Activated CD8-positive, alpha-beta T cell treated with anti-CD3 and anti-CD28 coated beads, Interleukin-2, amount 10 ng/mL, durations not matched to agents 7 days and 5 days (primary cell): ENCODE measurements at regions not wholly inside any gene's neighbourhood (a gene's known extent, or its start where the extent isn't known, plus 50 kb on each side); places are given as distances from the start of the nearest gene placed in this dataset.
"Not testable (repeated sequence)": the region's sequence is repeated elsewhere in the genome, so short reads cannot be mapped to it uniquely, and the experiment has no call there.

Source experiments
- ATAC-seq: fragments of 150-1000 bp; cut with Tn5 transposase; one replicate; pipeline ENCODE4 v1.10.0; 2021; ENCODE audit warnings: moderate library complexity
- CTCF ChIA-PET: fragments of 350-600 bp; sonication (Branson Sonifier 250); formaldehyde crosslinking; loops from one replicate; lab custom pipeline; 2021; ENCODE audit warnings: antibody characterized with exemption; lab: Charles Lee
- POLR2A ChIA-PET: fragments of 350-600 bp; sonication (Branson Sonifier 250); formaldehyde crosslinking; loops from one replicate; lab custom pipeline; 2021; ENCODE audit warnings: antibody characterized with exemption; lab: Charles Lee
- DNase-seq: peaks from one replicate; pipeline ENCODE4 v3.0.0-alpha.2; 2020
- H3K27ac Mint-ChIP-seq: one replicate; pipeline ENCODE4 v1.8.0; 2021; ENCODE audit warnings: mild to moderate bottlenecking, mixed read lengths
- H3K27me3 Mint-ChIP-seq: one replicate; pipeline ENCODE4 v1.8.0; 2021; ENCODE audit warnings: low read depth, mixed read lengths
- H3K36me3 Mint-ChIP-seq: one replicate; pipeline ENCODE4 v1.8.0; 2021; ENCODE audit warnings: low read depth, mixed read lengths
- H3K4me1 Mint-ChIP-seq: one replicate; pipeline ENCODE4 v1.8.0; 2021; ENCODE audit warnings: low read depth, mixed read lengths
- H3K4me3 Mint-ChIP-seq: one replicate; pipeline ENCODE4 v1.8.0; 2021; ENCODE audit warnings: mild to moderate bottlenecking, mixed read lengths
- H3K9me3 Mint-ChIP-seq: one replicate; pipeline ENCODE4 v1.8.0; 2022; ENCODE audit warnings: mixed read lengths; ENCODE audit not compliant: insufficient read depth

DNA sequence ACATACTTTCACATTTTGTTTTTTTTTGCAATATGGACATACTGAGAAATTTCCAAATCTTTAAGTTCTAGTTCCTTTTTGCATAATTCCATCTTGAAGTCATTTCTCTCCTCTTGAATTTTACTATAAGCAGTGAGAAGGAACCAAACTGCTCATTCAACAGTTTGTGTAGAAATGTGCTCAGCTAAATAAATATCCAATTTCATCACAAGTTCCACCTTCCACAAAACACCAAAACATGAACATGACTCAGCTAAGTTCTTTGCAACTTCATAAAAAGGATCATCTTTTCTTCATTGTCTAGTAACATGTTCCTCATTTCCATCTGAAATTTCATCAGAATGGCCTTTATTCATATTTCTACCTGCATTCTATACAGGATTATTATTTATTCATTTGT, 77.3 kb upstream of the FGF13 start:
- POLR2A ChIA-PET = interaction anchor here (0.6 kb wide), 1 partner anchor 447 kb away, joined by 3 read pairs; no protein-coding TSS in a partner anchor
- H3K27me3 Mint-ChIP-seq = no peaks in the 10 kb centered on the region
- CTCF ChIA-PET = no interaction called here

DNA sequence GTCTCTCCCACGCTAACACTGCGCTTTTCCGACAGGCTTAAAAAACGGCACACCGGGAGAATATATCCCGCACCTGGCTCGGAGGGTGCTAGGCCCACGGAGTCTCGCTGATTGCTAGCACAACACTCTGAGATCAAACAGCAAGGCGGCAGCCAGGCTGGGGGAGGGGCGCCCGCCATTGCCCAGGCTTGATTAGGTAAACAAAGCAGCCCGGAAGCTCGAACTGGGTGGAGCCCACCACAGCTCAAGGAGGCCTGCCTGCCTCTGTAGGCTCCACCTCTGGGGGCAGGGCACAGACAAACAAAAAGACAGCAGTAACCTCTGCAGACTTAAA, 67.0 kb upstream of the FGF13 start:
- H3K4me3 Mint-ChIP-seq, H3K36me3 Mint-ChIP-seq, H3K27me3 Mint-ChIP-seq, CTCF ChIA-PET, H3K4me1 Mint-ChIP-seq, POLR2A ChIA-PET, H3K9me3 Mint-ChIP-seq, H3K27ac Mint-ChIP-seq, DNase-seq, ATAC-seq: not testable (repeated sequence)

More for the DNA sequence above, 77.3 kb upstream of the FGF13 start:
- Mint-ChIP-seq H3K9me3 (no peaks in the 10 kb centered on the region), H3K27ac (no peak overlapping the region), H3K4me1 (no peaks in the 10 kb centered on the region), H3K36me3 (no peaks in the 10 kb centered on the region), H3K4me3 (no peak overlapping the region)
- ATAC-seq = no peak
- no peak for DNase-seq

- H3K4me1 Mint-ChIP-seq, H3K4me3 Mint-ChIP-seq, DNase-seq, H3K36me3 Mint-ChIP-seq, H3K9me3 Mint-ChIP-seq, ATAC-seq, H3K27ac Mint-ChIP-seq, CTCF ChIA-PET, H3K27me3 Mint-ChIP-seq, POLR2A ChIA-PET: not testable (repeated sequence)
Observed at GRCh38 chrX:138777908-138778575, 66.5 kb upstream of the FGF13 start.

- POLR2A ChIA-PET = no interaction called here
- Mint-ChIP-seq H3K4me1 (no peaks in the 10 kb centered on the region), H3K36me3 (no peaks in the 10 kb centered on the region), H3K4me3 (no peak overlapping the region), H3K9me3 (no peaks in the 10 kb centered on the region), H3K27ac (no peak overlapping the region), H3K27me3 (no peaks in the 10 kb centered on the region)
- ATAC-seq (no peak), DNase-seq (no peak)
- CTCF ChIA-PET = no interaction called here
Observed at GRCh38 chrX:138777230-138777629, 65.7 kb upstream of the FGF13 start.

DNA sequence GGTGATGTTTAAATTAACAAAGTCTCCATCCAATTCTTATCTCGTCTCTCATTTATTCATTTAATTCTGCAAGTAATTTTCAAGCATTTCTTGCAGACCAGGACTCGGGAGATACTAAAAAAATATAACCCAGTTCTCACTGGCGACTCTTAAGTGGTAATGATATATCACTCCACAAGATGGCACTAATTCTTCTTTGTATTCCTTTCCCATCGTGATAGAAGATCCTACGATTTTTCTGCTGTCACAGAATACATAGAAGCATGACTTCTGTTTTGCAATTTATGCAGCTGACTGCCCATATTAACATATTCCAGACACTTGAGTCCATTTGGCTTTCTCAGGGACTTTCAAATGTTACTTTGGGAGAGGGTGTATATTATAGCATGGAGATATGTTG, 64.0 kb upstream of the FGF13 start:
- H3K36me3 Mint-ChIP-seq = no peaks in the 10 kb centered on the region
- ChIA-PET POLR2A (no interaction called here), CTCF (no interaction called here)
- H3K27me3 Mint-ChIP-seq = no peaks in the 10 kb centered on the region
- ATAC-seq = no peak
- DNase-seq = no peak
- no peak overlapping the region for H3K4me3 Mint-ChIP-seq
- no peaks in the 10 kb centered on the region for H3K4me1 Mint-ChIP-seq
- no peak overlapping the region for H3K27ac Mint-ChIP-seq
- H3K9me3 Mint-ChIP-seq = no peaks in the 10 kb centered on the region

GRCh38 chrX:138771047-138771446, 59.5 kb upstream of the FGF13 start:
- Mint-ChIP-seq H3K4me3 (no peak overlapping the region), H3K9me3 (no peaks in the 10 kb centered on the region), H3K4me1 (no peaks in the 10 kb centered on the region), H3K27ac (no peak overlapping the region), H3K27me3 (no peaks in the 10 kb centered on the region), H3K36me3 (no peaks in the 10 kb centered on the region)
- DNase-seq = no peak
- ChIA-PET CTCF (no interaction called here), POLR2A (no interaction called here)
- ATAC-seq = no peak

GRCh38 chrX:138769918-138770317, 58.4 kb upstream of the FGF13 start:
- POLR2A ChIA-PET = no interaction called here
- ATAC-seq = no peak
- Mint-ChIP-seq H3K27me3 (no peaks in the 10 kb centered on the region), H3K4me3 (no peak overlapping the region), H3K4me1 (no peaks in the 10 kb centered on the region), H3K27ac (no peak overlapping the region), H3K36me3 (no peaks in the 10 kb centered on the region), H3K9me3 (no peaks in the 10 kb centered on the region)
- CTCF ChIA-PET = interaction anchor here (1.4 kb wide), 1 partner anchor 24 kb away, joined by 3 read pairs; no protein-coding TSS in a partner anchor
- no peak for DNase-seq

DNA sequence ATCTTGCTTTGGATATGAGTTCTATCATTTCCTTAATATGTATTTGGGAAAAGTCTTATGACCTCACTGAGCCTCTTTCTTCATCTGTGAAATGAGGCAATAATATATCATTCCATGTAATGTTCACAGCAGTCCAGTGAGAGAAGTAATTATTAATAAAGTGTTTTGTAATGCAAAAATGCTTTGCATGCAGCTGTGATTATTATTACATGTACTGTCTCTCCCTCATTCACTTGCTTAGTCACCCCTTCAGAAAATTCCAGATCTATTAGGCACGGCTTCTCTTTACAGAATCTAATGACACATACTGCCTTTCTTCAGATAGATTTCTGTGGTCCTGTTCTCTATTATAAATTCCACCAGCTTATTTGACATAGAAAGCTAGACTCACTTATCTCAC, 53.5 kb upstream of the FGF13 start:
- CTCF ChIA-PET = interaction anchor here (0.7 kb wide), 1 partner anchor 680 kb away, joined by 3 read pairs; no protein-coding TSS in a partner anchor
- no peak for DNase-seq
- Mint-ChIP-seq H3K9me3 (no peaks in the 10 kb centered on the region), H3K4me3 (no peak overlapping the region), H3K36me3 (no peaks in the 10 kb centered on the region), H3K27ac (no peak overlapping the region), H3K27me3 (no peaks in the 10 kb centered on the region), H3K4me1 (no peaks in the 10 kb centered on the region)
- POLR2A ChIA-PET = no interaction called here
- ATAC-seq = no peak

DNA sequence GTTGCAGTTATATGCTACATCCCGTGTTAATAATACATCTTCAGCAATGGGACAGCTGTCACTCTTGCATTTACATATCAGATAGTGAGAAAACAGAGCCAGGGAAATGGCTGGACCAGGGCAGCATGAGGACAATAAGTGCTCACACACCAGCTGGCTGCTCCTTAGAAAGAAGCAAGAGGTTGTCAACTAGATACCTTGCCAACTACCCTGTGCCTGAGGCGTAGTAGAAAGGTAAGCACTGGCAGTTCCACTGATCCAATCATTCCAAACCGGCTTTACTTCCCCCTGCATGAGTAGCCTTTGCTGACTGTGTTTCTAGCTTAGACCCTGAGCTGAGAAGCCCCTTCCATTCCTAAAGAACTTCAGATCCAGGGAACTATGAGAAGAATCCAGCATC, 52.2 kb upstream of the FGF13 start:
- Mint-ChIP-seq H3K9me3 (no peaks in the 10 kb centered on the region), H3K4me3 (no peak overlapping the region), H3K36me3 (no peaks in the 10 kb centered on the region), H3K4me1 (no peaks in the 10 kb centered on the region), H3K27ac (no peak overlapping the region), H3K27me3 (no peaks in the 10 kb centered on the region)
- no peak for ATAC-seq
- no peak for DNase-seq
- CTCF ChIA-PET = no interaction called here
- POLR2A ChIA-PET = no interaction called here

GRCh38 chrX:138761380-138761779, 49.9 kb upstream of the FGF13 start:
- ATAC-seq (no peak), DNase-seq (no peak)
- H3K36me3 Mint-ChIP-seq = no peaks in the 10 kb centered on the region
- ChIA-PET POLR2A (no interaction called here), CTCF (no interaction called here)
- no peak overlapping the region for H3K4me3 Mint-ChIP-seq
- H3K27me3 Mint-ChIP-seq = no peaks in the 10 kb centered on the region
- no peaks in the 10 kb centered on the region for H3K4me1 Mint-ChIP-seq
- H3K9me3 Mint-ChIP-seq = no peaks in the 10 kb centered on the region
- no peak overlapping the region for H3K27ac Mint-ChIP-seq
